Mucosa of descending colon (tissue), 3 donors: ENCODE measurements at regions not wholly inside any gene's neighbourhood (a gene's known extent, or its start where the extent isn't known, plus 50 kb on each side); places are given as distances from the start of the nearest gene placed in this dataset.
"Not testable (repeated sequence)": the region's sequence is repeated elsewhere in the genome, so short reads cannot be mapped to it uniquely, and the experiment has no call there.

Experiments used
- ATAC-seq: fragments of 200-7000 bp; cut with Tn5 transposase; one replicate; pipeline ENCODE4 v1.9.1; 2020; ENCODE audit warnings: mild to moderate bottlenecking, moderate library complexity
- DNase-seq, 3 donors: peaks; one replicate each; pipeline ENCODE4 v3.0.0-alpha.2; 2020
- H3K36me3 ChIP-seq: fragments of 200-600 bp; one replicate; pipeline ENCODE4 v1.8.0; 2021; ENCODE audit warnings: low read depth, mild to moderate bottlenecking
- H3K4me1 ChIP-seq: fragments of 200-600 bp; one replicate; pipeline ENCODE4 v1.8.0; 2021; ENCODE audit warnings: low read depth, mild to moderate bottlenecking
- H3K4me3 ChIP-seq: fragments of 200-600 bp; one replicate; pipeline ENCODE4 v1.8.0; 2021; ENCODE audit warnings: mild to moderate bottlenecking
- H3K9me3 ChIP-seq: fragments of 200-600 bp; one replicate; pipeline ENCODE4 v1.8.0; 2021; ENCODE audit warnings: mild to moderate bottlenecking
- CTCF ChIP-seq: fragments of 200-600 bp; IDR thresholded peaks from one replicate; pipeline ENCODE4 v1.8.0; 2022; ENCODE audit warnings: antibody characterized with exemption, mild to moderate bottlenecking
- intact Hi-C, 2 donors: fragments of 100-400 bp; cut with DNase I in 1 of 2; cut with micrococcal nuclease in 1 of 2; formaldehyde crosslinking; loops; one replicate each; pipeline versions ENCODE4 v1.11.0 to v1.11.1; 2022; cut with DNase I, micrococcal nuclease
- donor health status: DM: no; HTN: no; CAD: no; lungs with moderate emphysema.
- donor health status: DM: no; HTN: no; CAD: no.
- donor health status: DM: no; HTN: yes; CAD: no.

- intact Hi-C loops: no loop called here
- Histone ChIP-seq H3K9me3 (peaks cover 24% of the 10 kb centered on the region), H3K4me1 (no peaks in the 10 kb centered on the region), H3K4me3 (no peak overlapping the region), H3K36me3 (no peaks in the 10 kb centered on the region)
- no peak for TF ChIP-seq CTCF
- DNase-seq: no peak
- no peak for ATAC-seq
Observed at GRCh38 chr2:67103157-67103556, 294.0 kb upstream of the ETAA1 start.

- Histone ChIP-seq H3K36me3 (no peaks in the 10 kb centered on the region), H3K9me3 (peaks cover 18% of the 10 kb centered on the region), H3K4me1 (no peaks in the 10 kb centered on the region), H3K4me3 (no peak overlapping the region)
- intact Hi-C loops: no loop called here
- no peak for TF ChIP-seq CTCF
- DNase-seq (no peak), ATAC-seq (no peak)
Observed at GRCh38 chr2:67108231-67108630, 288.9 kb upstream of the ETAA1 start.

- no peak for ATAC-seq
- Histone ChIP-seq H3K4me1 (no peaks in the 10 kb centered on the region), H3K9me3 (no peaks in the 10 kb centered on the region), H3K36me3 (no peaks in the 10 kb centered on the region), H3K4me3 (no peak overlapping the region)
- intact Hi-C loops: no loop called here
- no peak for DNase-seq
- TF ChIP-seq CTCF: no peak
Observed at GRCh38 chr2:67124531-67124930, 272.6 kb upstream of the ETAA1 start.

GRCh38 chr2:67130531-67131256 lies 266.4 kb upstream of the ETAA1 start:
- Histone ChIP-seq H3K36me3 (no peaks in the 10 kb centered on the region), H3K4me3 (no peak overlapping the region), H3K9me3 (no peaks in the 10 kb centered on the region), H3K4me1 (no peaks in the 10 kb centered on the region)
- no peak for TF ChIP-seq CTCF
- ATAC-seq (no peak), DNase-seq (no peak)
- intact Hi-C loops: no loop called here

GRCh38 chr2:67131257-67131609 lies 265.9 kb upstream of the ETAA1 start:
- no peak for TF ChIP-seq CTCF
- no peaks in the 10 kb centered on the region for H3K4me1 ChIP-seq
- DNase-seq (no peak), ATAC-seq (no peak)
- no peaks in the 10 kb centered on the region for H3K36me3 ChIP-seq
- intact Hi-C loops: no loop called here
- no peaks in the 10 kb centered on the region for H3K9me3 ChIP-seq
- no peak overlapping the region for H3K4me3 ChIP-seq

GRCh38 chr2:67132441-67132940 lies 264.6 kb upstream of the ETAA1 start:
- H3K4me3 ChIP-seq, H3K36me3 ChIP-seq, H3K4me1 ChIP-seq, ATAC-seq, DNase-seq, intact Hi-C loops, H3K9me3 ChIP-seq: not testable (repeated sequence)
